SIG-M5 treated with dmso at 0.1 percent for 504 hours (cell line): ENCODE measurements at regions not wholly inside any gene's neighbourhood (a gene's known extent, or its start where the extent isn't known, plus 50 kb on each side); places are given as distances from the start of the nearest gene placed in this dataset.

ENCODE experiments used
- DNase-seq: peaks from one replicate; lab custom pipeline; 2025; ENCODE audit not compliant: unreplicated experiment; lab: John Stamatoyannopoulos, UW

DNA sequence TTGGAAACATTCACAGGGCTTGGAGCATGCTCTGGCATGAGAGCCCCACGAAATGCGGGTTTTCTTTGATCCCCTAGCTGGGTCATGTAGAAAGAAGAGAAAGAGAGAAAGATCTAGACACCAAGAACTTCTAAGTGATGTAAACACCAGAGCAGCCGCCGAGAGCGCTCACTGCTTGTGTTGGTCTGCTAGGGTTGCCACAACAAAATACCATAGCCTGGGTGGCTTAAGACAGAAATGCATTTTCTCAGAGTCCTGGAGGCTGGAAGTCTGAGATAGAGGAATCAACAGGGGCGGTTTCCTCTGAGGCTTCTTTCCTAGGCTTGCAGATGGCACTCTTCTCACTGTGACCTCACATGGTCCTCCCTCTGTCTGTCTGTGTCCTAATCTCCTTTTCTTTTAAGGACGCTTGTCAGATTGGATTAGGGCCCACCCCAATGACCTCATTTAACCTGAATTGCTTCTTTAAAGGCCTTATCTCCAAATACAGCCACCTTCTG, 139.5 kb downstream of the CYLD start:
- no peak for DNase-seq

DNA sequence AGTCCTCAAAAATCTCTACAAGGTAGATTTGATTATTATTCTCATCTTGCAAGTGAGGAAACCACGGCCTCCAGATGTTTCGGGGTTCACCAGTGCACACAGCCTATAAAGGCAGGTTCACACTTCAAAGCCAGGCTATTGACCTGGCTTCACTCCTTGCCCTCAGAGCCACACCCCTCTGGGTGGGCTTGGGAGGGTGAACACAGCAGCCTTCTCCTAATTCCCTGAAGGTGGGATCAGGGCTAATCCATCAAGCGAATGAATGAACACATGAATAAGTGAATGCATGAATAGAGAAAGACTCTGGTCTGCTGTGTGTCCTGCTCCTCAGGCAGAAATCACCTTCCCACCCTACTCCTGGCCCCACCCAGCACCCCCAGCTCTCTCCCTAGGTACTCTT, 139.0 kb downstream of the CYLD start:
- DNase-seq: no peak

DNA sequence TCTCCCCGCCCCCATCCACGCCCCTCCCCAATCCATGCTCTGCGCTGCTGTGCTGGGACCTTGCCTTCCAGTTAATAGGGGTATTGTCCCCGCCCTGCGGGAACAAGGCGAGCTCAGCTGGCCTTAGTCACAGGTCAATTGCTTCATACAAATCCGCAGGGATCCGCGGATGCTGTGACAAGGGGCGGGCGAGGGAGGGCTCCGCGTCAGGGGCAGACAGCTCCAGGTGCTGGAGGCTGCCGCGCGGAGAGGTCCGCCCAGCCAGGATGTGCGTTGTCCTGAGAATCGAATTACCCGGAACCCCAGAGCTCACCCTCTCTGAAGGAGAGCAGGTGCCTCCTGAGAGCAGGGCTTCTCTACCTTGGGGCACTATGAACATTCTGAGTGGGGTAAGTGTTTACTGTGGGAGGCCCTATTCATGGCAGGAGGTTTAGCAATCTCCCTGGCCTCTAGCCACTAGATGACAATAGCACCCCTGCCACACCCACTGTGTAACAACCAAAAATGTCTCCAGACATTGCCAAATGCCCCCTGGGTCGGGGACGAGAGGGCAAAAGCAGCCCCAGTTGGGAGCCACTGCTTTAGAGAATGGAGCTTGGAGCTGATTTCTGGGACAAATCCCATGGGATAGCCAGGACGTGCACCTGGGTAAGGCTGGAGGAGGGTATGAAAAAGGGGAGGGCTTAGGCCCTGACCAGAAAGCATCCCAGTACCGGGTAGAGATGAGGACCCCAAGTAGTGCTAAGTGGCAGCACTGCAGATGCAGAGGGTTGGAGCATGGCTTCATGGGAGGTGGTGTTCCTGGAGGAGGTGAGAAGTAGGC, 138.2 kb downstream of the CYLD start:
- no peak for DNase-seq

DNA sequence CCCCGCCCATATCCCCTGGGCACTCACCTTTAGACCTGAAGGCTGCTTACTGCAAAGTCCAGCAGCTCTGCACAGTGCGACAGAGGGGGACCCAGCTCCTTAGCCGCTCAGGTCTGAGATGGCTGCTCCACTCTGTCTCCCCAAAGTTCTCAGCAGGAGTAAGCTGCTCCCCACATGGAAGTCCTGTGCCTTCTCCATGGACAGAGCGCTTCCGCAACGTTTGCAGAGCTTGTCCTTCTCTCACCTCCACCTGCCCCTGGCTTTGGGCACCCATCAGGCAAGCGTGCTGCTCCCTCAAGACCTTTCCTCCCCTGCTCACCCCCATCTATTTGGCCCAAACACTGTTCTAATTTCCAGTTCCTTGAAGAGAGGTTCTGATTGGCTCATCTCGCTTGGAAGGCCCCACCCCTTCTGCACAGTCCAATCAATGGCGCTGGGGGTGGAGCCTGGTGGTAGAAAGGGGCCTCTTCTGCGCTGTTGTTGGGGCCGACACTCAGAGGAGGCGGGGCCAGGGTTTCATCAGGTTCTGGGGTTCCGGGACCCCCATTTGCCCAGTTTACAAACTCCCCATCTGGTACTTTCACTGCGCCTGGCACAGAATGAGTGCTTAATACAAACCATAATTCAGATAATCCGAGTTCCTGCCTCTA, 137.2 kb downstream of the CYLD start:
- no peak for DNase-seq

DNA sequence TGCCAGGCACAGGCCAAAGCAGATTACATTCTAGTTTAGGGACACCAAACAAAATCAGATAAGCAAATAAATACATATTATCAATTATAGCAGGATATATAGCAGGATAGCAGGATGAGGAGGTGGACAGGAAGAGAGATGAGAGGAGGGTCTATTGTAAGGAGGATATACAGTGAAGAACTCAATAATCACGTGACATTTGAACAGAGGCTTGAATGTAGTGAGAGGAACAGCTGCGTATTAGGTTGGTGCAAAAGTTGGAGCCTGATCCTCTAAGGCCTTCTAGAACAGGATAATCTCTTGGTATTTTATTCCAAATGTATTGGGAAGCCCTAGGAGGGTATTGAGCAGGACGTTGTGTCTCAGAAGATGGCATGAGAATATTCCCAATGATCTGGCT, 136.7 kb downstream of the CYLD start:
- DNase-seq: no peak

DNA sequence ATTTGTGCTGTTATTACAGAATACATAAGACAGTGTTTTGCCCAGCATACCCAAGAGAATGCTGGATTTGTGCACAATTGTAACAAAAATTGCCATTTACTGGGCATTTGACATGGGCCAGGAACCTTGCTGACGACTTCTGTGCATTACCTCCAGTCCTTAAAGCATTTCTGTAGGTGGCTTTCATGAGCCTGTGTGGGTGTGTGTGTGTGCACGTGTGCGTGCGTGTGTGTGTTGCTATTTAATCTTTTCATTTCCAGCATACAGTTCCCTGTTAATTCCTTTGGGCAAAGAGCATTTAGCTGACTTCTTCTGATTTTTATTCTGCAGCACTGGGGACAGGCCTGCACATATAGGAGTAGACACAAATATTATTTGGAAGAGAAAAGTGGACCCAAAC, 134.4 kb downstream of the CYLD start:
- DNase-seq: no peak

DNA sequence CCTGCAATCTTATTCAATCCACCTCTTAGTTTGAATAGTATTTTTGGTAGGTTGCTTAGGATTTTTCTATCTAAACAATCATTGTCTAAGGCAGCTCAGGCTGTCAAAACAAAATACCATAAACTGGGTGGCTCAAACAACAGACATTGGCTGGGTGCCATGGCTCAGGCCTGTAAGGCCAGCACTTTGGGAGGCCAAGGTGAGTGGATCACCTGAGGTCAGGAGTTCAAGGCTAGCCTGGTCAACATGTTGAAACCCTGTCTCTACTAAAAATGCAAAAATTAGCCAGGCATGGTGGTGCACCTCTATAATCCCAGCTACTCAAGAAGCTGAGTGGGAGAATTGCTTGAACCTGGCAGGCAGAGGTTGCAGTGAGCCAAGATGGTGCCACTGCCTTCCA, 126.7 kb downstream of the CYLD start:
- DNase-seq: no peak

DNA sequence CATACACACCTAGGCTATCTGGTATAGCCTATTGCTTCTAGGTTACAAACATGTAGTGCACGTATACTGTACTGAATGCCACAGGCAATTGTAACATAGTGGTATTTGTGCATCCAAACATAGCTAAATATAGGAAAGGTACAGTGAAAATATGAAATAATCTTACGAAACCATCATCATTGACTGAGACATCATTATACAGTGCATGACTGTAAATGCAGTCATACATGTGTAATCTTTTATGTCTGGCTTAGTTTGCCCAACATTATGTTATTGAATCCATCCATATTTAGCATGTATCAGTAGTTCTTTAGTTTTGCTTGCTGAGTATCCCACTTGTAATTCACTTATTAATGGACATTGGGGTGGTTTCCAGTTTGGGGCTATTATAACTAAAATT, 124.9 kb downstream of the CYLD start:
- no peak for DNase-seq

DNA sequence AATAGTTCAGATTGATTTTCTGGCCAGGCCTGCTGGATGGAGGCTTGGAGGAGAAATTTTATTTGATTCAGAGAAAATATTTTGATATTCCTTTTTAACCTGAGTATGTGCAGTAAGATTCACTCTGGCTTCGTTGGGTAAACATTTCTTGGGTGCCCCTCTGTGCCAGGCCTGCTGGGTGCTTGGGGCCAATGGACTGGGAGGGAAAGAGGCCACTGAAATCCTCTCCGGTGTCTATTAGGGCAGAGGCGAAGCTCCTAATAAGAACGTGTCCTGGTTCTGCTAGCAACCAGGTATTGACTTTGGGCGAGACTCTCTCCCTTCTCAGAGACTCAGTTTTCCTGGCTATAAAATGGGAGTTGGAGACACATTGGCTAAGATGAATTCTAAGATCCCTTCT, 122.5 kb downstream of the CYLD start:
- no peak for DNase-seq

DNA sequence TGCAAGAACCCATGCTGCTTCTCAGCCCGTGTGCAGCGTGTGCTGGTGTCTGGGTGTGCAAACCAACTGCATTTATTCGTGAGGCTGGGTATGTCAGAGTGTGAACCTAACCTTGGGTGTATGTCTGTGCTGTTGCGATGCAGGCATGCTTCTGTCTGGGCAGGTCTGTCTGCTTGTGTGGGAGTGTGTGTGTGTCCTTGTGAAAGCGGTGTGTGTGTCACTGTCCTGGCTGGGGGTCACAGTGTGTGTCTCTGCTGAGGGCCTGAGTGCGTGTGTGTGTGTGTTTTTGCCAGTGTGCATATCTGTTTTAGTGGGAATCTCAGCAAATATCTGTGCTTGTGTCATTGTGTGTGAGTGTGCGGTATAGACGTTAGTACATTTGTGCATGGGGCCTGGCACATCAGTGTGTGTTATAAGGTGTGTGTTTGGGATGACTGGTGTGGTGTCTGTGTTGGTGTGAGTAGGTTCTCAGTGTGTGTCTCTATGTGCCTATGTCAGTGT, 121.8 kb downstream of the CYLD start:
- DNase-seq: no peak

DNA sequence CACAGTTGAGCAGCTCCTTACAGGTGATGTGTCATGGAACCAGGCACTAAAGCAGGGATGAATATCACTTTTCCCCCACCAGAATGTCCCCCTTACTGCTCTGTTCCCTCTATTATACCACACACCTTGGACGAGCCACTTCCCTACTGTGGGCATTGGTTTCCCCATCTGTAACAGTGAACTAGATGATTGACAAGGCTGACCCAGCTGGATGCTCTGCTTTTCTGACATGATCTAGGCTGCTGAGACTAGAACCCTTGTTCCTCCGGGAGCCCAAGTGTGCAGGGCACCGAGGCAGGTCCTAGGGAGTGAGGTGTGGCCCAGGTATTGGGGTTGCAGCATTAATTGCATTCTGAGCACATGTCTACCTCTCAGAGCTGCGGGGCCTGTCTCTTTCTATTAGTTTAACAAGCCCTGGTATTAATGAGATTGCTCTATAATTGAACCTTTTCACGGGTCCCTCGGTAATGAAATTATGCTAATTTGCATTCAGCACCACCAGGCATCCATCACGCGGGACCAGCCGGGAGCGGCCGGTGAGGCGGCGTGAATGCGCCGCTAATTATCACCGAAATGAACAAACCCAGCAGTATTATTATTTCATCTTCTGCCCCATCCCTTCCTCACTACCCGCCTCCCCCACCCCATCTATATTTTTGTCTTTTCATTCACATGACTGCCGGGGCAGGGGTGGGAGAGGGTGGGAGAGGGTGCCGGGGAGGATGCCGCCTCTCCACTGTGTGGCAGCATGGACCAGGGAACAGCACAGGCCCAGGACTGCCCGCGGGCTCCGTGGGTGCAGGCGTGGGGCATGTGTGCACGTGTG, 121.1 kb downstream of the CYLD start:
- DNase-seq: no peak

DNA sequence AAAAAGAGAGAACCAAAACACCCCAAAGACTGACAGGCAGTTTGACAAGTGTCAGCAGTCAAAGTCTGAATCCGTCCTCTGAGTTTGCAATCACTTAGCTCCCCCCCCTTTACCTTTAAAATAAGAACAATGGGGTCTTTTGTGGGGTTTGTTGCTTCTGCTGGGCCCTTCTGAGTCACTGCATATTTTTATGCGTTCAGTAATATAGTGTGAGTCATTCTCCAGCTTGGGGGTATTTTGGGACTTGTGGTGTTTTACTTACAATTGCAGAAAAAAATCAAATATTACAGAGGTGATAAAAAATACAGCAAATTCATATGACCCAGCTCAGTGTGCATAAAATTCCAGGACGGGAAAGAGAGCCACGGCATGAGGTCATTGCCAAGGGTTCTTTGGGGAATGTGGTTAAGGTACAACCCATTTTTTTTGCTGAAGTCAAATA, 120.1 kb downstream of the CYLD start:
- DNase-seq: no peak

DNA sequence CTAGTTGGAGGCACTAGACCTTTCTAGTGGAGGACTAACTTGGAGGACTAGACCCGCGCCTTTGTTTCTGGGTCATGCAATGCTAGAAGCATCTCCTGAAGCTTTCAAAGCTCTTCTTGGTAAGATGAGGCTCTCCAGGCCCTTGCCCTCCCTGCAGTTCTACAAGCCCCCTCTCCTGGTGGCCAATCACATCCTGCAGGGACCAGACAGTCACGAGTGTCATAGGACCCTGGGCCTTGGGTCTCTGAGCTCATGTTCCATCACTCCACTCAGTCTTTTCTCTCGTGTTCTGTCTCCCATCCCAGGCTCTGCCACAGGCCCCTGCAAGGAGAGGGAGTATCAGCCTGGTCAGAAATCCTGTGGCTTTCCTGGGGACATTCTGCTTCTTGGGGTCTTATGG, 119.6 kb downstream of the CYLD start:
- no peak for DNase-seq

DNA sequence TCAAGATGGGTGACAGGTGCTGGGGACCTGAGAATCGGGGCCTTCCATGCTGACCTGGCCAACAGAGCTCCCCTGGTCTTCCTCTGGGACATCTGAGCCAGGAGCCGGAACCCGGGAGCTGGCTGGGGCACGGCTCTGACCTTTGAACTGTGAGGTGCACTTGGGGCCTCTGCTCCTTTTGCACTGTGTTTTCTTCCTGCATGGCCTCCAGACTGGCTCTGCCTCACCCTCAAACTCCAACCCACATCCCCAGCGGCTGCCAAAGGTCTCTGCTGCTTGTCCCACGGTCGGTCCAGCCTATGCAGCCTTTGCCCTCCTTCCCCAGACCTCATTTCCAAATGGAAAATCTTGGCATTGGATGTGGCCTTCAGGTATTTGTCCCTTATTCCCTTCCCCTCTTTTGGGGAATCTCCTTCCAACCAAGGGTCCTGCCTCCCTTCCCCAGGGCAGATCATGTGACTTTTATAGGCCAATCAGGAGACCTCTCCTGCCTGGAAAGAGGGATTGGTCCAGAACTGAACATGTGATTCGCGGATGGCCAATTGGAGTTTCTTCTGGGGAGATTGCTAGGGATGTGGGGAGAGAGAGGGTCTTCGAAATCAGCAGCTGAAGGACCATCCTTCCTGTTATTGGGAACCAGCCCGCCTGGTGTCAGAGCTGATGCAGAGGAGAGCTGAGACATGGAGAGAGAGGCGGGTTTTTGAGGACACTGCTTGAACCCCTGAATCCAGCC, 117.9 kb downstream of the CYLD start:
- DNase-seq: no peak

DNA sequence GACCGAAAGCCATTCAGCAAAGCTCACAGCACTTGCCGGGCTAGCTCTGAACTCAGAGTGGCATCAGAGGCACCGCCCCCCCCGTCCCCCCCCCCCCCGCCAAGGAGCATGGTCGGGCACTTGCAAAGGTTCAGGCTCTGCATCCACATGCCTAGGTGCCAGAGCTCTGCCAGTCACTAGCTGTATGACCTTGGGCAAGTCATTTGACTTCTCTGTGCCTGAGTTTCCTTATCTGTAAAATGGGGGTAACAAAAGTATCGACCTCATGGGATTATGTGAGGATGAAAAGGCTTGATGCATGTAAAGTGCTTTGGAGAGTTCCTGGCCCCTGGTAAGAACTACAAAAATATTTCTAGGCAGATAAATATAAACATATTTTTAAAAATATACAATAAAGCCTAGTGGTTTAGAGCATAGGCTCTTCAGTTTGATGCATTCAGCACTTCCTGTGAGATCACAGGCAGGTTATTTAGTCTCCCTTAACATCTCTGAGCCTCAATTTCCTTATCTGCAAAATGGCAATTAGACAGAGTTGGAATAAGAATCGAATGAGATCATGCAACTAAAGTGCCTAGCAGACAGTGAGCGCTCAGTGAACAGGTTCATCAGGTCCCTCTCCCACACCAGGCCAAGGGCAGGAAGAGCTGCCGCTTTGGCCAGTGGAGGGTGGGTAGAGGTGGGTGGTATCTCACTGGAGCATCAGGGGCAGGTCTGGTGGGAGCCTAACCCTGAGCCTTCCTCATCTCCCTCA, 117.2 kb downstream of the CYLD start:
- no peak for DNase-seq

DNA sequence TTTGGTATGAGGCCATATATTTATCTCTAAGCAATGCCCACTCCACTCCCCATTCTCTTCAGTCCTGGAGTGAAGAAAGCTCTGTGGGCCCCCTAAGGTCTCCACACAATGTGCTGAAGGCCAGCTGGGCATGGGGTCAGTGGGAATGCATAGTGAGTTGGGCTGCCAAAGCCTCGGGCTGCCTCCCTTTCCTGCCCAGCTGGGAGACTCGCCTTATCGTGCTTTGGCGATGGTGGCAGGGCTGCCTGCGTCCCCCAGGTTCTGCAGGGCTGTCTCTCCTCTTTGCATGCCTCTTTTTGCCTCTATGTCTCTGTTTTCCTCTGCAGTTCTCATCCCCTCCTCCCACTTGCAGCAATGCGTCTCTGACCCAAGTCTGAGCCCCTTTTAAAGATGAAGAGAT, 116.5 kb downstream of the CYLD start:
- no peak for DNase-seq

DNA sequence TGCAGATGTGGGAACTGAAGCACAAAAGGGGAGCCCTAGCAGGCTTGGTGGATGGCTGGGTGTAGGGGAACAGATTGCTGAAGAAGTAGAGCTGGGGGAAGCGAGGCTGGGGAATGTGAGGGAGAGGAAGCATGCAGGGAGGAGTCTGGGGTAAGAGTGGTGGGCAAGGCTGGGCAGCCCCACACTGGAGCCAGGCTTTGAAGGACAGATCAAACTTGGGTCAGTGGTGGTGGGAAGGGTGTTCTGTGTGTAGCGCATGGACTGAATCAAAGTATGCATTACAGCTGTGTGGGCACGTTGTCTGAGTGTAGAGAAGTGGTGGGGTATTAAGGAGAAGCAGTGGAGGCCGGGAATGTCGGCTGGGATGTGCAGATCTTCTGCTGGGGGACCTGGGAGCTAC, 116.0 kb downstream of the CYLD start:
- DNase-seq: no peak

DNA sequence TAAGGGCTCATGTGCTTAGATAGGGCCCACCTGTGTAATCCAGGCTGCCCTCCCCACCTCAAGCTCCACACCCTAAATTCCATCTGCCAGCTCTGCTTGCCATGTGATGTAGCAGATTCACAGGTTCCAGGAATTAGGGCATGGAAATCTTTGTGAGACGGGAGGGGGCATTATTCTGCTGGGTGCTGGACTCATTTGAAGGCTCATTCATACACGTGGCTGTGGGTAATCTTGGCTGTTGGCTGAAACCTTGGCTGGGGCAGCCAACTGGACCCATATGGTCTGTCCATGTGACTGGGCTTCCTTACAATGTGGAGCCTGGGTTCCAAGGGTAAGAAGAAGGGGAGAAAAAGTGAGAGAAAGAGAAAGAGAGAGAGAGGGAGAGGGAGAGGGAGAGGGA, 115.1 kb downstream of the CYLD start:
- DNase-seq: no peak

DNA sequence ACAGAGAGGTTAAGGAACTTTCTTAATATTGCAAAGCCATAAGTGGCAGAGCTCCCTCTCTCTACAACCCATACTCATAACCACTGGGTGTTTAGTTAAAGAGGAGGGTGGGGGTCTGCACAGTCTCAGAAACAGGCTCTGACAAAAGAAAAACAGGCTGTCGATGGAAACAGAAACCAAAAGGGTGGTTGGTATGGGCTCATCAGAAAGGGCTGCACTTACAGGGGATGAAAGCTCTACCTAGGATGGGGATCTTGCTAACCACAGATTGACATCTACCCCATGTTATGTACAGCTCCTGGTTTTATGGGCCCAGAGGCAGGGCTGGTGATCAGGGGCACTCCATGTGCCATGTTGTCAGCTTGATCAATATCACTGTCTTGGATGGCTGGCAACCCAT, 111.4 kb downstream of the CYLD start:
- no peak for DNase-seq
